ENCODE measurements at regions not wholly inside any gene's neighbourhood (a gene's known extent, or its start where the extent isn't known, plus 50 kb on each side); places are given as distances from the start of the nearest gene placed in this dataset.

- TF ChIP-seq CBX5 (IDR thresholded peaks at IDR 0.05; ENCODE audit: low read depth, low read length) (no peak), CTCF (IDR thresholded peaks at IDR 0.05; ENCODE audit: control extremely low read depth in 1 of 3, insufficient read depth in 1 of 3, low read depth in 1 of 3, low read length in 3 of 3) (no peak), POLR2AphosphoS5 (IDR thresholded peaks at IDR 0.05; ENCODE audit: low read depth, low read length) (no peak), POLR2A (IDR thresholded peaks at IDR 0.05; ENCODE audit: control extremely low read depth in 1 of 2, low read depth in 2 of 2, low read length in 2 of 2) (no peak), EP300 (IDR thresholded peaks at IDR 0.05; ENCODE audit: borderline replicate concordance in 1 of 2, low read depth in 2 of 2, low read length in 2 of 2) (no peak), CEBPB (IDR thresholded peaks at IDR 0.05; ENCODE audit: low read depth, low read length) (no peak)
Observed at GRCh38 chr11:95392644-95393043, 161.6 kb upstream of the SESN3 start.
